HG02885 (cell line): ENCODE measurements at regions not wholly inside any gene's neighbourhood (a gene's known extent, or its start where the extent isn't known, plus 50 kb on each side); places are given as distances from the start of the nearest gene placed in this dataset.
"Not testable (repeated sequence)": the region's sequence is repeated elsewhere in the genome, so short reads cannot be mapped to it uniquely, and the experiment has no call there.

Experiments
- ATAC-seq: cut with Tn5 transposase; IDR thresholded peaks from one replicate; pipeline ENCODE4 v1.9.1; 2021; ENCODE audit warnings: mild to moderate bottlenecking; ENCODE audit not compliant: unreplicated experiment, poor library complexity

- peak; percentile 61 for ATAC-seq
Observed at GRCh38 chr14:53621433-53621832, 335.2 kb downstream of the BMP4 start.

GRCh38 chr14:53620890-53621289 lies 335.7 kb downstream of the BMP4 start:
- ATAC-seq, result peak; percentile 15

- no peak for ATAC-seq
Observed at GRCh38 chr14:53620317-53620716, 336.3 kb downstream of the BMP4 start.

GRCh38 chr14:53619691-53620231 lies 336.9 kb downstream of the BMP4 start:
- ATAC-seq, result no peak

- ATAC-seq, result not testable (repeated sequence)
Observed at GRCh38 chr14:53616536-53616935, 340.1 kb downstream of the BMP4 start.

- no peak for ATAC-seq
Observed at GRCh38 chr14:53615252-53615651, 341.4 kb downstream of the BMP4 start.

- peak; percentile 95 for ATAC-seq
Observed at GRCh38 chr14:53613404-53614253, 343.0 kb downstream of the BMP4 start.

GRCh38 chr14:53610947-53611346 lies 345.7 kb downstream of the BMP4 start:
- ATAC-seq, result no peak

GRCh38 chr14:53609009-53609408 lies 347.6 kb downstream of the BMP4 start:
- no peak for ATAC-seq

GRCh38 chr14:53608369-53608768 lies 348.3 kb downstream of the BMP4 start:
- no peak for ATAC-seq

- ATAC-seq, result no peak
Observed at GRCh38 chr14:53606203-53606602, 350.4 kb downstream of the BMP4 start.

GRCh38 chr14:53605562-53605961 lies 351.1 kb downstream of the BMP4 start:
- ATAC-seq, result no peak

GRCh38 chr14:53603994-53604393 lies 352.6 kb downstream of the BMP4 start:
- ATAC-seq, result peak; percentile 55

GRCh38 chr14:53601409-53601808 lies 355.2 kb downstream of the BMP4 start:
- ATAC-seq, result no peak

GRCh38 chr14:53599221-53599945 lies 357.2 kb downstream of the BMP4 start:
- ATAC-seq, result no peak

- ATAC-seq, result no peak
Observed at GRCh38 chr14:53596853-53597525, 359.6 kb downstream of the BMP4 start.

GRCh38 chr14:53591816-53592215 lies 364.8 kb downstream of the BMP4 start:
- no peak for ATAC-seq

GRCh38 chr14:53581504-53581903 lies 375.1 kb downstream of the BMP4 start:
- ATAC-seq, result no peak

- no peak for ATAC-seq
Observed at GRCh38 chr14:53571641-53572328, 384.8 kb downstream of the BMP4 start.
